PC-3 (cell line): ENCODE measurements at regions not wholly inside any gene's neighbourhood (a gene's known extent, or its start where the extent isn't known, plus 50 kb on each side); places are given as distances from the start of the nearest gene placed in this dataset.

Experiments used
- CTCF ChIP-seq: fragments of 300-600 bp; sonication (generic); conservative IDR thresholded peaks from 2 replicates; pipeline ENCODE4 v1.5.1; 2017; ENCODE audit warnings: antibody characterized with exemption, low read depth, mild to moderate bottlenecking, low read length
- EZH2 ChIP-seq: fragments of 300-600 bp; sonication (generic); IDR thresholded peaks from one replicate; pipeline ENCODE4 v1.6.1; 2017; ENCODE audit warnings: antibody characterized with exemption, mild to moderate bottlenecking, low read length; ENCODE audit not compliant: unreplicated experiment

- no peak for TF ChIP-seq CTCF
- TF ChIP-seq EZH2: no peak
Observed at GRCh38 chrX:25131055-25131454, 115.3 kb upstream of the ARX start.
